ENCODE measurements at regions not wholly inside any gene's neighbourhood (a gene's known extent, or its start where the extent isn't known, plus 50 kb on each side); places are given as distances from the start of the nearest gene placed in this dataset.

DNA sequence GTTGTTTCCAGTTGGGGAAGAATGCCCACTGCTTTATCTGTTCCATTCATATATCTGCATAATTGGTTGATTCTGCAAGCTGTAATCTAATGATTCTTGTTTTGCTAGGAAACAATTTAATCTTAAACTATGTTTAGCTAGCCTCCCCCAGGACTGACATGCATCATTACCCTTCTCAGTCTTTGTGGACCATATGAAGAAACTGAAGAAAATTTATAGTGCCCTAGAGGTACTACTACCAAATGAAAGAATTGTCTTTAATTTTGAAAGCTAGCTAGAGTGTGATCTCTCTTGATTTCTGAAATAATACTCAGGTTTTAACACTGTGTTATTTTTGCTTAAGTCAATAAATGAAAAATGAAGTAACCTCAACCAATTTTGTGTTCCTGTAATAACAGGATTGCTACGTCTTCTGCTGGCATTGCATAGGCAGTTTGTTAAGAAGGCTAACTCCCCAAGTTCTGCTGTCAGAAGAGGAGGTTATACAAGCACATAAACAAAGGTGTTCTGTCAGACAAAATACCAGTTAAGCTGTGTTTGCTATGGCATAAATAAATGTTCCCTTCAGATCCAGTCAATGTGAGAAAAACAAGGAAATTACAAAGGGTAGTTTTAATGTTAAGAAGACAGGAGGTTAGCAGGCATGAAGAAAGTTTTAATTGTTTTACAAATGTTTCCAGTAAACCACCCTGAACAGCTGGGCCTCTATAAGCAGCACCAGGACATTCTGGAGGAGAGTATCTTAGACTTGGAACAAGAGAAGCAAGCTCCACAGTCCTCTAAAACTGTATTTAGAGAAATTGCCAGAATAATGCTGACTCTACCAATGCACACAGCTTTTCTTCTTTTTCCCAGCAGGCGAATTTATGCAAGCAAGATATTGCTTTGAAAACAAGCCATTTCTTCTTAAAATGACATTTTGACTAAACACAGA lies 90.3 kb upstream of the CTTNBP2 start:
- peaks cover 22% of the 10 kb centered on the region for H3K9me3 Mint-ChIP-seq
- TF ChIP-seq CTCF (IDR thresholded peaks at IDR 0.05), result no peak
- H3K27ac Mint-ChIP-seq, result peak overlapping the region; percentile 95
- no peak for DNase-seq
- H3K27me3 Mint-ChIP-seq (ENCODE audit: low read depth, poor library complexity), result no peaks in the 10 kb centered on the region
- H3K36me3 Mint-ChIP-seq (ENCODE audit: low read depth), result peaks cover 16% of the 10 kb centered on the region
- peak overlapping the region; percentile 23 for H3K4me3 Mint-ChIP-seq
- H3K4me1 Mint-ChIP-seq, result peaks cover 70% of the 10 kb centered on the region

- Mint-ChIP-seq H3K4me1 (peaks cover 15% of the 10 kb centered on the region), H3K4me3 (no peak overlapping the region), H3K27ac (no peak overlapping the region), H3K9me3 (peaks cover 32% of the 10 kb centered on the region), H3K36me3 (ENCODE audit: low read depth) (peaks cover 11% of the 10 kb centered on the region), H3K27me3 (ENCODE audit: low read depth, poor library complexity) (peaks cover 4% of the 10 kb centered on the region)
- TF ChIP-seq CTCF (IDR thresholded peaks at IDR 0.05), result no peak
- no peak for DNase-seq
These were observed 97.6 kb upstream of the CTTNBP2 start for GRCh38 chr7:117970801-117971200.

- no peak for DNase-seq
- peaks cover 4% of the 10 kb centered on the region for H3K36me3 Mint-ChIP-seq (ENCODE audit: low read depth)
- peaks cover 6% of the 10 kb centered on the region for H3K4me1 Mint-ChIP-seq
- no peak for TF ChIP-seq CTCF (IDR thresholded peaks at IDR 0.05)
- no peak overlapping the region for H3K4me3 Mint-ChIP-seq
- H3K27ac Mint-ChIP-seq, result peak overlapping the region; percentile 27
- H3K27me3 Mint-ChIP-seq (ENCODE audit: low read depth, poor library complexity), result peaks cover 4% of the 10 kb centered on the region
- H3K9me3 Mint-ChIP-seq, result peaks cover 27% of the 10 kb centered on the region
These were observed 98.5 kb upstream of the CTTNBP2 start for GRCh38 chr7:117971556-117972244.

GRCh38 chr7:117972606-117973005 lies 99.4 kb upstream of the CTTNBP2 start:
- H3K27ac Mint-ChIP-seq, result peak overlapping the region; percentile 67
- H3K4me3 Mint-ChIP-seq, result no peak overlapping the region
- no peak for DNase-seq
- TF ChIP-seq CTCF (IDR thresholded peaks at IDR 0.05), result no peak
- H3K9me3 Mint-ChIP-seq, result peaks cover 19% of the 10 kb centered on the region
- H3K27me3 Mint-ChIP-seq (ENCODE audit: low read depth, poor library complexity), result peaks cover 4% of the 10 kb centered on the region
- peaks cover 3% of the 10 kb centered on the region for H3K36me3 Mint-ChIP-seq (ENCODE audit: low read depth)
- peaks cover 5% of the 10 kb centered on the region for H3K4me1 Mint-ChIP-seq

GRCh38 chr7:117973975-117974374 lies 100.7 kb upstream of the CTTNBP2 start:
- no peak overlapping the region for H3K4me3 Mint-ChIP-seq
- peaks cover 3% of the 10 kb centered on the region for H3K36me3 Mint-ChIP-seq (ENCODE audit: low read depth)
- no peak for TF ChIP-seq CTCF (IDR thresholded peaks at IDR 0.05)
- peaks cover 4% of the 10 kb centered on the region for H3K27me3 Mint-ChIP-seq (ENCODE audit: low read depth, poor library complexity)
- no peak for DNase-seq
- peaks cover 12% of the 10 kb centered on the region for H3K9me3 Mint-ChIP-seq
- no peak overlapping the region for H3K27ac Mint-ChIP-seq
- peaks cover 5% of the 10 kb centered on the region for H3K4me1 Mint-ChIP-seq
